GM19438 (cell line): ENCODE measurements at regions not wholly inside any gene's neighbourhood (a gene's known extent, or its start where the extent isn't known, plus 50 kb on each side); places are given as distances from the start of the nearest gene placed in this dataset.

Experiments
- ATAC-seq: cut with Tn5 transposase; IDR thresholded peaks from one replicate; pipeline ENCODE4 v1.9.1; 2021; ENCODE audit warnings: low read depth; ENCODE audit not compliant: unreplicated experiment

DNA sequence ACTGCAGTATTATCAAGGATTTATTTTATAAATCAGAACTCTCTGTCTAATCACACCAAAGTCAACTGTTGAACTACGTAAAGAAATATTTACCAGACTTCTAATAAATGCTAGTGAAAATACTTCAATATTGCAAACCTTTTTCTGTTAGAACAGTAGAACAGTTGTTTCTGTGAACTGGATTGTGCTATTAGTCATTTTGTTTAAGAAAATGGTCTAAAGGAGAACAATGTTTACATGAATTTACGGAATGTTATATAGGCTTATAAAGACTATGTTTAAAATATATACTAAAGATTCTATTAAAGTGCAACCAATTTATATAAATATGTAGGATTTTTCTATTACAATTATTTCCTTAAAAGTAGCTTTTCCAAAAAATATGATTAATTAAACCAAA is 471.4 kb downstream of the FSCB start:
- ATAC-seq, result no peak

- ATAC-seq, result no peak
Observed at GRCh38 chr14:44030831-44031383, 476.2 kb downstream of the FSCB start.

- no peak for ATAC-seq
Observed at GRCh38 chr14:44029933-44030332, 477.1 kb downstream of the FSCB start.

GRCh38 chr14:44027397-44027796 is 479.7 kb downstream of the FSCB start:
- no peak for ATAC-seq

GRCh38 chr14:44010595-44010994 is 496.5 kb downstream of the FSCB start:
- ATAC-seq, result no peak

- ATAC-seq, result no peak
Observed at GRCh38 chr14:44010071-44010470, 497.0 kb downstream of the FSCB start.

DNA sequence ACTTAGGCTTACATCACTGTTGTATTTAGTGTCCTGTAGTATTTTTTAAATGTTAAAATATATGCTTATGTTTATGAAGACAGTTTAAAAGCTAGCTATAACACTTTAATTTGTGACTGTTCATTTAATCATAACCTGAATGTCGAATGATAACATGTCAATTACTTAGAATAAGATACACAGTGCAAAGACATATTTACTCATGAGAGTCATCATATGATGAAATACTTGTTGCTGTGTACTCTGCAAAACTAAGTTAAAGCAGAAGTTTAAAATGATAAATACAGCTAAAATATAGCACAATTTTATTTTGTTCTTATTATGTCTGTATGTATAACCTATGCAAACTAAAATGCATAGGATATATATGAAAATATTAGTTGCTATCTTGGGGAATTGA is 497.4 kb downstream of the FSCB start:
- ATAC-seq, result no peak

DNA sequence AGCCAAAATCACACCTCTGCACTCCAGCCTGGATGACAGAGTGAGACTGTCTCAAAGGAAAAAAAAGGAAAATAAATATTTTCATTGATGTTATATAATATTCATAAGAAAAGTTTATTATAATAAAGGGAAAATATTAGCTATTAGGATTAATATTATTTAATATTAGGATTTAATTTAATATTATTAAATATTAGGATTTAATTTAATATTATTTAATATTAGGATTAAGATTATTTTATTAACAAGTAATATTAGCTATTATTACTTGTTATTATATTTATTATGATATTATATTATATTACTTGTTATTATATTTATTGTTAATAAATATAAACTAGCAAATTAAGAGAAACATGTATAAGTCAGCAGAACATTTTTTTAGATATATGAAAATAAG is 518.1 kb downstream of the FSCB start:
- ATAC-seq, result no peak

- ATAC-seq, result no peak
Observed at GRCh38 chr14:43983721-43984120, 523.4 kb downstream of the FSCB start.

DNA sequence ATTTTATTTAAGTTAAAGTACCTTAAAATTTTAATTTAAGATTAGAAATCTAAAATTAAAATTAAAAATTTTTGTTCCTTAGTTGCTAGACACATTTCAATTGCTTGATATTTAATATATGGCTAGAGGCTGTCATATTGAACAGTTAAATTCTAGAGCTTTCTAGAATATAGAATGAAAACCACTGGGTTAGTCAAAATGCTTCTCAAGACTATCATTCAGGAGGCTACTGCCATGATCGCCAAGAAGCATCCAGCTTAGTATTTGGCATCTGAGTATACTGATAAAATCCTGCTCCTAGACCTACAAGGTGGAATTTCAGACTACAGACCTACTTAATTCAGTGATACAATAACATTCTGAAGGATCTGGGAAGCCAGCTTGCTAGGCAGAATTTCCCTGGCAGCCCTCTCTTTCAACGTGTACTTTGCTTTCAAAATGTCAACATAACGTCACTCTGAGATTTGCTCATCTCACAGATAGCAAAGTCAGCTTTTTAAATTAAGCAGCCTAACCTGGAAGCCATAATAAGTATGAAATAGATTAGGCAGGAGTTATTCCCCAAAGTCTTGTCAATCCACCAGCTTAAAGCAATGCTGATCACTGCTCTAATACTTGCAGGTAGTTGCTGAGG is 525.8 kb downstream of the FSCB start:
- no peak for ATAC-seq

DNA sequence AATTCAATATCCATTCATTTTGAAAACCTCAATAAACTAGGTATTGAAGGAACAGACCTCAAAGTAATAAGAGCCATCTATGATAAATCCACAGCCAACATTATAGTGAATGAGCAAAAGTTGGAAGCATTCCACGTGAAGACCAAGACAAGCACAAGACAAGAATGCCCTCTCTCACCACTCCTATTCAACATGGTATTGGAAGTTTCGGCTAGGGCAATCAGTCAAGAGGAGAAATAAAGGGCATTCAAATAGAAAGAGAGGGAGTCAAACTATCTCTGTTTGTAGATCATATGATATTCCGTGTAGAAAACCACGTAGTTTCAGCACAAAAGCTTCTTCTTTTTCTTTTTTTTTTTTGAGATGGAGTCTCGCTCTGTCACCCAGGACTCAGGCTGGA is 550.3 kb downstream of the FSCB start:
- no peak for ATAC-seq

DNA sequence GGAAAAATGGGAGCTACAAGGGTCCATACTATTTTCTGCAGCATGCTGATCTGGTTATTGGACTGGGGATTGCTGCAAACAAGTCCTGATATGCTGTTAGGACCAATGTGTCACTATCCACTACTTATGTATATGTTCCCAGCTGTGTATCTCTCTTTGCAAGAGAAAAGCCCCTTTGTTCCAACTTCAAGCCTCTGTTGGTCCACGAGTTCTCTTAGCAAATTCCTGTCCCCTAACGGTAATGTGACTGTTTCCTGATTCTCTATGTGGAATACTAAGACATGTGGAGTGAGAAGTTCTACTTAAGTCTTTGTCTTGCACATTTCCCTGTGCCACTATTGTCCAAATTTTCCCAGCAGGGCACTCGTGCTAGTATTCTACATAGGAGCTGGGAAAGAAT is 557.7 kb downstream of the FSCB start:
- ATAC-seq, result no peak

DNA sequence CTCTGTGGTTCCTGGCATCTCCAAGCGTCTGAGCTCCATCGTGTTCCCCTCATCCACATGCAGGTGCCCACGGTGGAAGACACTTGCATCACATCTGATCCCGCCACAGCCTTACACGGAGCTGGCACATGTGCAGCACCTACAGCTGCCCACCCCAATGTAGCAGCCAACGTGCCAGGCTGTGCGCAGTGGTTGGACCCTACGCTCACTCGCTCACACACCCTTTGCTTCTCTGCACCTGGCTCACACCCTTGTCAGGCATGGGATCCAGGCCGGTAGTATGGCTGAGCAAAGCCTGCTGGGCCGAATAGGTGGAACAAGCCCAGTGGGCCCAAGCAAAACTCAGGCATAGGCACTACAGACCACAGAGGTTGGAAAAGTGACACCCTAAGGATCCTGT is 567.2 kb downstream of the FSCB start:
- ATAC-seq, result no peak

GRCh38 chr14:43938588-43939281 is 568.3 kb downstream of the FSCB start:
- ATAC-seq, result no peak

DNA sequence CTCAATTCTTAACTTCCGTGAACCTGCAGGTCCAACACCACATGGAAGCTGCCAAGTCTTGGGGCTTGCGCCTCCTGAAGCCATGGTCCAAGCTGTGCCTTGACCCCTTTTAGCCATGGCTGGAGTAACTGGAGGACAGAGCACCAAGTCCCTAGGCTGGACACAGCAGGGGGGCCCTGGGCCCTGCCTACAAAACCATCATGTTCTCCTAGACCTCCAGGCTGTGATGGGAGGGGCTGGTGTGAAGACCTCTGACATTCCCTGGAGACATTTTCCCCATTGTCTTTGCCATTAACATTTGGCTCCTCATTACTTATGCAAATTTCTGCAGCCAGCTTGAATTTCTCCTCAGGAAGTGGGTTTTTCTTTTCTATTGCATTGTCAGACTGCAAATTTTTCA is 570.1 kb downstream of the FSCB start:
- no peak for ATAC-seq

GRCh38 chr14:43934102-43934501 is 573.0 kb downstream of the FSCB start:
- ATAC-seq, result no peak

DNA sequence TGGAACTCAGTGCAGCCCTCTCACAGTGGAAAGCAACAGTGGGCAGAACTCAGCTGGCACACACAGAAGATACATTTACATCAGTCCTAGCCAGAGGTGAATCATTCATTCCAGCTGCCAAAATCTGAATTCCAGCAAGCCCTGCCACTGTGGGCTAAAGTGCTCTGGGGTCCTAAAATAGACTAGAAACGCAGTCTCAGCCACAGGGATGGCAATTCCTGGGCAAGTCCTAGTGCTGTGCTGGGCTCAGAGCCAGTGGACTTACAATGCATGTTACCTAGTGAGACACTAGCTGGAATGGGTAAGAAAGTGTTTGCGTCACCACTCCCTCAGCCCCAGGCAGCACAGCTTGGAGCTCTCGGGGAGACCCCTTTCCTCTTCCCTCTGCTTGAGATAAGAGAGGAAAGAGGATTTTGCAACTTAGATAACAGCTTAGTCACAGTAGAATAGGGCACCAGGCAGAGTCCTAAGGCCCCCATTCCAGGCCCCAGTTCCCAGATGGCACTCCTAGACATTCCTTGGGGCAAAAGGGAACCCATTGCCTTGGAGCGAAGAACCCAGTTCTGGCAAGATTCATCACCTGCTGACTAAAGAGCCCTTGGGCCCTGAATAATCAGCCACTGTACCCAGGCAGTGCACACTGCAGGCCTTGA is 592.9 kb downstream of the FSCB start:
- ATAC-seq, result no peak

DNA sequence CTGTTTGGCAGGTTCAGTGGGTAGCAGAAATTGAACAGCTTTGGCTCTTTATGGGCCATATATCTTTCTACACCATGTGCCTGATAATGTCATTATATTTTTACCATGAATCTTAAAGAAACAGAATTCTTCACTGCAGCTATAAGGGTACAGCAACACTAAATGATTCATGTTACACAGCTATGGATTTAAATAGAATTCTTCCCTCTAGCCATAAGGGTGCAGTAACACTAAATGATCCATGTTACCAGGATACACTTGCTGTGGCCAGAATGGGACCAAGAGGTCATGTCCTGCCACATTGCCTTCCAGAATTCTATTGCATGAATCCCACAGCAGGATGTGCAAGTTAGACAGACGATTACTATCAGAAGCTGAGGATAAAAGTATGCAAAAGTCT is 603.9 kb downstream of the FSCB start:
- ATAC-seq, result no peak

GRCh38 chr14:43901911-43902673 is 605.0 kb downstream of the FSCB start:
- ATAC-seq, result no peak

DNA sequence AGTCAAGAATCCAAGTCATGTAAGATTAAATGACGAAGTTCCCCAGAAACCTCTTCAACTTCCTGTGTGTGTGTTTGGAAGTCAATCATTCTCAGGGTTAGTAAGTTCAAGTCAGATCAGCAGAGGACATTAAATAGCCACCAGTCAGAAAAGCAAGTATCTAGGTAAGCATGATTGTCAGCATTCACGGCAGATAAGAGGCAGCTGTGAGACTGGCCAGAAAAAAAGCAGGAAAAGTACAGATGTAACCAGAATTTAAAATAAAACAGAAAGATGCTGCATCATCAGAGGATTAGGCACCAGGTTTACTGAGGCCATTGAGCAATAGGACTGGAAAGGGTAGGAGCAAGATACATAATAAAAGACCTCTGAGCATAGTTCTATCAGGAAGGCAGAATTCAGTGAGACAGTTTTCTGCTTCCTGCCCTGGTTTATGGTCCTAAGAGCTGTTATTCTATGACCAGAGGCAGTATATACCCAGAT is 606.9 kb downstream of the FSCB start:
- no peak for ATAC-seq

GRCh38 chr14:43898687-43899086 is 608.4 kb downstream of the FSCB start:
- ATAC-seq, result no peak
